ENCODE measurements at regions not wholly inside any gene's neighbourhood (a gene's known extent, or its start where the extent isn't known, plus 50 kb on each side); places are given as distances from the start of the nearest gene placed in this dataset.

- BruUV-seq (replicated peaks) = no TSS peak
- Histone ChIP-seq H3K4me1 (ENCODE audit: control insufficient read depth, insufficient read depth, low read length) (no peaks in the 10 kb centered on the region), H3K27me3 (ENCODE audit: control insufficient read depth, insufficient read depth, low read length) (no peaks in the 10 kb centered on the region), H3K4me3 (ENCODE audit: low read depth in 2 of 2, low read length in 2 of 2) (no peak overlapping the region), H3K27ac (ENCODE audit: low read length) (no peak overlapping the region), H3K36me3 (ENCODE audit: control insufficient read depth, insufficient read depth, low read length) (no peaks in the 10 kb centered on the region), H3K9me3 (ENCODE audit: control insufficient read depth, insufficient read depth, low read depth, low read length) (no peaks in the 10 kb centered on the region)
- ChIA-PET CTCF (no interaction called here), POLR2A (no interaction called here)
- ATAC-seq (no peak), DNase-seq (ENCODE audit: low read depth, low spot score) (no peak)
- intact Hi-C loops (cut with micrococcal nuclease; ENCODE audit: unreplicated experiment) = no loop called here
- in situ Hi-C loops (cut with HindIII; ENCODE audit: low pct_unique_long_range_greater_than_20kb, low sequenced_read_pairs) = no loop called here
- TF ChIP-seq TCF7L2 (IDR thresholded peaks at IDR 0.05; ENCODE audit: low read depth, low read length) (no peak), CTCF (IDR thresholded peaks at IDR 0.05) (no peak), POLR2AphosphoS5 (IDR thresholded peaks at IDR 0.05; ENCODE audit: low read depth, low read length) (no peak), SIN3A (IDR thresholded peaks at IDR 0.05; ENCODE audit: borderline replicate concordance, insufficient read depth, low read depth, low read length) (no peak), REST (IDR thresholded peaks at IDR 0.05; ENCODE audit: insufficient read depth in 1 of 2, low read depth in 2 of 2, low read length in 1 of 2) (no peak)
Observed at GRCh38 chr14:83664389-83664788, 1865.6 kb upstream of the FLRT2 start.

- H3K27ac ChIP-seq (ENCODE audit: low read length) = no peak overlapping the region
- ChIA-PET POLR2A (no interaction called here), CTCF (no interaction called here)
- intact Hi-C loops (cut with micrococcal nuclease; ENCODE audit: unreplicated experiment) = no loop called here
- H3K9me3 ChIP-seq (ENCODE audit: control insufficient read depth, insufficient read depth, low read depth, low read length) = no peaks in the 10 kb centered on the region
- H3K27me3 ChIP-seq (ENCODE audit: control insufficient read depth, insufficient read depth, low read length) = no peaks in the 10 kb centered on the region
- no peak overlapping the region for H3K4me3 ChIP-seq (ENCODE audit: low read depth in 2 of 2, low read length in 2 of 2)
- in situ Hi-C loops (cut with HindIII; ENCODE audit: low pct_unique_long_range_greater_than_20kb, low sequenced_read_pairs) = no loop called here
- H3K4me1 ChIP-seq (ENCODE audit: control insufficient read depth, insufficient read depth, low read length) = no peaks in the 10 kb centered on the region
- ATAC-seq (no peak), DNase-seq (ENCODE audit: low read depth, low spot score) (no peak)
- BruUV-seq (replicated peaks) = no TSS peak
- no peaks in the 10 kb centered on the region for H3K36me3 ChIP-seq (ENCODE audit: control insufficient read depth, insufficient read depth, low read length)
- TF ChIP-seq CTCF (IDR thresholded peaks at IDR 0.05) (no peak), POLR2AphosphoS5 (IDR thresholded peaks at IDR 0.05; ENCODE audit: low read depth, low read length) (no peak), SIN3A (IDR thresholded peaks at IDR 0.05; ENCODE audit: borderline replicate concordance, insufficient read depth, low read depth, low read length) (no peak), TCF7L2 (IDR thresholded peaks at IDR 0.05; ENCODE audit: low read depth, low read length) (no peak), REST (IDR thresholded peaks at IDR 0.05; ENCODE audit: insufficient read depth in 1 of 2, low read depth in 2 of 2, low read length in 1 of 2) (no peak)
Observed at GRCh38 chr14:83689265-83689664, 1840.7 kb upstream of the FLRT2 start.
